ENCODE measurements at regions not wholly inside any gene's neighbourhood (a gene's known extent, or its start where the extent isn't known, plus 50 kb on each side); places are given as distances from the start of the nearest gene placed in this dataset.

GRCh38 chr9:7579351-7579750, 220.2 kb downstream of the DMAC1 start:
- TF ChIP-seq CTCF (IDR thresholded peaks at IDR 0.05; ENCODE audit: low read depth, low read length) (no peak), EZH2phosphoT487 (IDR thresholded peaks at IDR 0.05; ENCODE audit: low read depth) (no peak)

Data from OCI-LY3 (cell line).